SH-SY5Y (cell line): ENCODE measurements at regions not wholly inside any gene's neighbourhood (a gene's known extent, or its start where the extent isn't known, plus 50 kb on each side); places are given as distances from the start of the nearest gene placed in this dataset.

Experiments
- GATA2 ChIP-seq: IDR thresholded peaks from 2 replicates; pipeline ENCODE4 v1.6.1; 2011; ENCODE audit warnings: mild to moderate bottlenecking, low read depth, low read length
- GATA3 ChIP-seq: IDR thresholded peaks from 2 replicates; pipeline ENCODE4 v1.6.1; 2011; ENCODE audit warnings: low read depth, mild to moderate bottlenecking, low read length, moderate library complexity

DNA sequence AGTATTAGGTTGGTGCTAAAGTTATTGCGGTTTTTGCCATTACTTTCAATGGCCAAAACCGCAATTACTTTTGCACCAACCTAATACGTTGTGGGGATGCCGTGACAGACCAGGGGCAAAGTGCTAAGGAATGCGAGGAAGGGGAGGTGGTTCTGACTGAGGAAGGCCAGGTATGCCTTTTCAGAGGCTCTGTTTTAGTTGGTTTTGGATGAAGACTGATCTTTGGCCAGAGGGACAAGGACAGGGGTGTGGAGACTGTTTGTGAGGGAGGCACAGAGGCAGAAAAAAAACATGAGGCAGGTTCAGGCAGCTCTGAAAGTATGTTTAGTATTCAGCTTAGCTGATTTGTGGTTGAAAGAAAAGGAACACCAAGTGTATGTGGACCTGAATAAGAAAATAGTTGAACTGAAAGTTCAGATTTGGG, 358.2 kb downstream of the RPS6KC1 start:
- TF ChIP-seq GATA2 (no peak), GATA3 (no peak)
